OCI-LY1 (cell line): ENCODE measurements at regions not wholly inside any gene's neighbourhood (a gene's known extent, or its start where the extent isn't known, plus 50 kb on each side); places are given as distances from the start of the nearest gene placed in this dataset.

Experiments
- H2AFZ ChIP-seq: fragments of 200-600 bp; sonication (generic), shearing (Covaris generic); 2 replicates; pipeline ENCODE4 v1.6.0; 2014; ENCODE audit warnings: antibody characterized with exemption, mild to moderate bottlenecking, low read length
- H3F3A ChIP-seq: fragments of 200-600 bp; sonication (generic), shearing (Covaris generic); 2 replicates; pipeline ENCODE4 v1.6.0; 2014; ENCODE audit warnings: mild to moderate bottlenecking, antibody characterized with exemption, low read length, moderate library complexity; ENCODE audit not compliant: insufficient read depth
- H3K27ac ChIP-seq: fragments of 200-600 bp; sonication (generic); 2 replicates; pipeline ENCODE4 v1.5.1; 2014; ENCODE audit warnings: low read length, mixed run types, mild to moderate bottlenecking, low read depth; ENCODE audit not compliant: poor library complexity, severe bottlenecking
- H3K27me3 ChIP-seq: fragments of 200-600 bp; sonication (generic); 2 replicates; pipeline ENCODE4 v1.6.0; 2014; ENCODE audit warnings: antibody characterized with exemption, mild to moderate bottlenecking, low read length, moderate library complexity; ENCODE audit not compliant: insufficient read depth
- H3K36me3 ChIP-seq: fragments of 200-600 bp; sonication (generic); 2 replicates; pipeline ENCODE4 v1.6.1; 2014; ENCODE audit warnings: mild to moderate bottlenecking, antibody characterized with exemption, low read length, moderate library complexity, mixed read lengths; ENCODE audit not compliant: insufficient read depth
- H3K4me1 ChIP-seq: fragments of 200-600 bp; sonication (generic); 2 replicates; pipeline ENCODE4 v1.5.1; 2014; ENCODE audit warnings: mild to moderate bottlenecking, low read length, moderate library complexity; ENCODE audit not compliant: insufficient read depth, severe bottlenecking
- H3K4me2 ChIP-seq: fragments of 200-600 bp; sonication (generic), shearing (Covaris generic); 2 replicates; pipeline ENCODE4 v1.6.1; 2014; ENCODE audit warnings: low read length
- H3K4me3 ChIP-seq: fragments of 200-600 bp; sonication (generic); 2 replicates; pipeline ENCODE4 v1.5.1; 2014; ENCODE audit warnings: low read length, low read depth, mild to moderate bottlenecking, mixed read lengths; ENCODE audit not compliant: poor library complexity, severe bottlenecking
- H3K79me2 ChIP-seq: fragments of 200-600 bp; shearing (Covaris generic); 2 replicates; pipeline ENCODE4 v1.6.1; 2016; ENCODE audit warnings: mixed run types, low read length, mixed read lengths; ENCODE audit not compliant: insufficient read depth
- H3K9ac ChIP-seq: fragments of 200-600 bp; sonication (generic), shearing (Covaris generic); 2 replicates; pipeline ENCODE4 v1.6.1; 2014; ENCODE audit warnings: mild to moderate bottlenecking, low read length, mixed read lengths
- H3K9me2 ChIP-seq: fragments of 200-600 bp; sonication (generic), shearing (Covaris generic); 2 replicates; pipeline ENCODE4 v1.6.1; 2014; ENCODE audit warnings: low read depth, mild to moderate bottlenecking, low read length, mixed read lengths
- H3K9me3 ChIP-seq: fragments of 200-600 bp; shearing (Covaris generic); 2 replicates; pipeline ENCODE4 v1.6.1; 2014; ENCODE audit warnings: low read length, mixed read lengths
- H4K20me1 ChIP-seq: fragments of 200-600 bp; sonication (generic), shearing (Covaris generic); 2 replicates; pipeline ENCODE4 v1.6.0; 2016; ENCODE audit warnings: mild to moderate bottlenecking, low read length; ENCODE audit not compliant: insufficient read depth
- EZH2 ChIP-seq: fragments of 200-600 bp; sonication (generic), shearing (Covaris generic); IDR thresholded peaks from 2 replicates; pipeline ENCODE4 v1.8.0; 2017; ENCODE audit warnings: borderline replicate concordance, mixed run types, mild to moderate bottlenecking, antibody characterized with exemption, low read length, moderate library complexity, mixed read lengths
- TF ChIP-seq, protein P1 (sequence below): fragments of 200-600 bp; sonication (generic), shearing (Covaris generic); IDR thresholded peaks from 2 replicates; pipeline ENCODE4 v1.5.1; 2017; ENCODE audit warnings: mild to moderate bottlenecking, antibody characterized with exemption, low read length, moderate library complexity, mixed read lengths

DNA sequence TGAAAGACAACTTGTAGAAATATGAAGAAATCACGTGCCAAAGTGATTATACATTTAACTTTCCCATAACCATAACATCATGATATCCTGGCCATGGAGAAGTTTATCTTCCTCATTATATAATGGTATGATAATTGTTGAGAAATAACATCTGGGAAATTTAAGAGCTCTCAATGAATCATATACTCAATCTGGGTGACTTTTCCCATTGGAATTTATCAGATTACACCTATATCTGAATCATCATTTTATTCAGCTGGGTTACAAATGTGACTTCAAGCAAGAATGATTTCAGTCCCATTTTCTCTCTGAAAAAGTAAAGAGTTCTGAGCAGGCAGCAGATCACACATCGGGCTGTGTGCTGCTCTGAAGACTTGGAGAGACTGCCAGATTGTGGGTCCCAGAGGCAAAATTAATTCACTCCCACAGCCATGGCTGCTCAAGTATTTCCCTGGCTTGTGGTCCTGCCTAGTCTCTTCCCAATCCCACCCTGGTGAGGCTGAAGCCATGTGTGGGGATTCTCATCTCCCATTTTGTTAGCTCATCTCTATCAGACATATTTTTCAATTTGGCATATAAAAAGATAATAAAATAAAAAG lies 278.0 kb downstream of the MRPL39 start:
- Histone ChIP-seq H3K4me2 (no peak overlapping the region), H2AFZ (no peak overlapping the region)
- no peak for TF ChIP-seq EZH2
- TF ChIP-seq, protein P1, sequence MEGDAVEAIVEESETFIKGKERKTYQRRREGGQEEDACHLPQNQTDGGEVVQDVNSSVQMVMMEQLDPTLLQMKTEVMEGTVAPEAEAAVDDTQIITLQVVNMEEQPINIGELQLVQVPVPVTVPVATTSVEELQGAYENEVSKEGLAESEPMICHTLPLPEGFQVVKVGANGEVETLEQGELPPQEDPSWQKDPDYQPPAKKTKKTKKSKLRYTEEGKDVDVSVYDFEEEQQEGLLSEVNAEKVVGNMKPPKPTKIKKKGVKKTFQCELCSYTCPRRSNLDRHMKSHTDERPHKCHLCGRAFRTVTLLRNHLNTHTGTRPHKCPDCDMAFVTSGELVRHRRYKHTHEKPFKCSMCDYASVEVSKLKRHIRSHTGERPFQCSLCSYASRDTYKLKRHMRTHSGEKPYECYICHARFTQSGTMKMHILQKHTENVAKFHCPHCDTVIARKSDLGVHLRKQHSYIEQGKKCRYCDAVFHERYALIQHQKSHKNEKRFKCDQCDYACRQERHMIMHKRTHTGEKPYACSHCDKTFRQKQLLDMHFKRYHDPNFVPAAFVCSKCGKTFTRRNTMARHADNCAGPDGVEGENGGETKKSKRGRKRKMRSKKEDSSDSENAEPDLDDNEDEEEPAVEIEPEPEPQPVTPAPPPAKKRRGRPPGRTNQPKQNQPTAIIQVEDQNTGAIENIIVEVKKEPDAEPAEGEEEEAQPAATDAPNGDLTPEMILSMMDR: no peak

DNA sequence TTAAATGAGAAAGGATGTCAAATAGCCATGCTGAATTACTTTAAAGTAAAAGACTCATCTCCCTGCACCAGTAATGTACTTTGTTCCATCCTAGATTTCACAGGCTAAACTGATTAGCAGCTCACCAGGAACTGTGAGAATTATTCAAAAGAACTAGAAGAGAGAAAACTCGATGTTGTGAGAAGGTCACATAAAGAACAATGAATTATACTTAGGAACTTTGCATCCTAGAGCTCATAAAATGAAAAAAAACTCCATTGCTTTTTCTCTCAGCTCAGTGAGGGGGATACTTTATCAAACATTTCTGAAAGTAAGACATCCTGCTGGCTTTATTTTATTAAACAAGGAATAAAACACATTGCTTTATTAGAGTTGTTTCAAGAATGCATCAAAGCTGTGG lies 278.5 kb downstream of the MRPL39 start:
- Histone ChIP-seq H3K9me2 (no peaks in the 10 kb centered on the region), H3K79me2 (no peaks in the 10 kb centered on the region), H2AFZ (no peak overlapping the region), H3F3A (no peaks in the 10 kb centered on the region), H3K27me3 (no peaks in the 10 kb centered on the region), H3K4me2 (no peak overlapping the region), H3K9ac (no peak overlapping the region), H3K4me1 (no peaks in the 10 kb centered on the region), H3K27ac (no peak overlapping the region), H4K20me1 (no peaks in the 10 kb centered on the region), H3K36me3 (no peaks in the 10 kb centered on the region), H3K9me3 (no peaks in the 10 kb centered on the region), H3K4me3 (no peak overlapping the region)
- no peak for TF ChIP-seq EZH2
- TF ChIP-seq, protein P1: no peak

More for the DNA sequence above, 278.0 kb downstream of the MRPL39 start:
- Histone ChIP-seq H3K27ac (no peak overlapping the region), H3K27me3 (no peaks in the 10 kb centered on the region), H3K36me3 (no peaks in the 10 kb centered on the region), H3K9ac (no peak overlapping the region), H3K9me3 (no peaks in the 10 kb centered on the region), H3K9me2 (no peaks in the 10 kb centered on the region), H3F3A (no peaks in the 10 kb centered on the region), H3K4me3 (no peak overlapping the region), H4K20me1 (no peaks in the 10 kb centered on the region), H3K79me2 (no peaks in the 10 kb centered on the region), H3K4me1 (no peaks in the 10 kb centered on the region)

DNA sequence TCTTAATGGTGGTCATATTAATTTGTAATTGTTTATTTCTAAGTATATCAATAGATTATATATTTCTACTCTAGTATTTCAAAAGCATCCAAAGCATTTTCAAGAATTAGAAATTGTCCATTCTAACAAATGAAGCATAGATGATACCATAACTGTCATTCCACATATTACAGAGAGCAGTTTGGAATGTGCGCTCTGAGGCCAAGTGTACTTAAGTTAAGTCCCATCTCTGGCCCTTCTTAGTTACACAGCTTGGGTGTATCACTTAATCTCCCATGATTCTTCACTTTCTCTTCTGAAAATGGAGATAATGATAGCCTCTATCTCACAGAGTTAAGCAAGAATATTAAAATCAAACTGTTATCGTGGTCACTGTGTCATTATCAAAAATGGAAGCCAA lies 281.1 kb downstream of the MRPL39 start:
- Histone ChIP-seq H3K9me2 (no peaks in the 10 kb centered on the region), H3K4me2 (no peak overlapping the region), H3K27me3 (no peaks in the 10 kb centered on the region), H3K9me3 (no peaks in the 10 kb centered on the region), H3K36me3 (no peaks in the 10 kb centered on the region), H3K79me2 (no peaks in the 10 kb centered on the region), H3F3A (no peaks in the 10 kb centered on the region), H3K9ac (no peak overlapping the region), H2AFZ (no peak overlapping the region), H3K27ac (no peak overlapping the region), H4K20me1 (no peaks in the 10 kb centered on the region), H3K4me1 (no peaks in the 10 kb centered on the region), H3K4me3 (no peak overlapping the region)
- TF ChIP-seq, protein P1: no peak
- no peak for TF ChIP-seq EZH2
